Rectal smooth muscle tissue (tissue), 1 donor: ENCODE measurements at regions not wholly inside any gene's neighbourhood (a gene's known extent, or its start where the extent isn't known, plus 50 kb on each side); places are given as distances from the start of the nearest gene placed in this dataset.

Source experiments
- H3K27ac ChIP-seq: one replicate; pipeline ENCODE4 v1.7.0; 2013; ENCODE audit warnings: low read depth, low read length, inconsistent platforms
- H3K27me3 ChIP-seq: one replicate; pipeline ENCODE4 v1.7.0; 2013; ENCODE audit warnings: low read length; ENCODE audit not compliant: control insufficient read depth, insufficient read depth
- H3K36me3 ChIP-seq: one replicate; pipeline ENCODE4 v1.7.0; 2013; ENCODE audit warnings: low read length; ENCODE audit not compliant: control insufficient read depth, insufficient read depth
- H3K4me1 ChIP-seq: one replicate; pipeline ENCODE4 v1.7.0; 2013; ENCODE audit warnings: low read length; ENCODE audit not compliant: control insufficient read depth, insufficient read depth
- H3K4me3 ChIP-seq: one replicate; pipeline ENCODE4 v1.7.0; 2013; ENCODE audit warnings: low read length
- H3K9ac ChIP-seq: one replicate; pipeline ENCODE4 v1.7.0; 2013; ENCODE audit warnings: low read length

DNA sequence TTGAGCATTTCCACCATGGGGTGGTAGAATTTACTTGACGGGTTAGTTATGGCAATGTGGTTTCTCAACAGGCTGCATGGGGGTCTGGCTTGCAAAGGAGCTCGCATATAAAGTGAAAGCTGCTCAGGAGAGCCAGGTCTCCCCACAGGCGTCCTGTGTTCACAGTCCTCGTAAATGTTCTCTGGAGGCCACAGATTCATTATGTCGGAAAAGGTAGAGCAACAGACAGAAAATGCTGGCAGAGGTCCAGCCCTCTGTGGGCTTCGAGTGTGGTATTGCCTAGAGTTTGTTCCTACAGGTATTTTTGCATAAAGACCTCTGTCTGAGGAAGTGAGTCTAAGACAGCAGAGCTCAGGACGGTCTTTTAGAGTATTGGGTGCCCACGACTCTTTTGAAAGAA is 96.4 kb downstream of the CDCA7 start:
- Histone ChIP-seq H3K27ac (no peak overlapping the region), H3K4me3 (no peak overlapping the region), H3K27me3 (no peaks in the 10 kb centered on the region), H3K4me1 (peaks cover 2% of the 10 kb centered on the region), H3K36me3 (no peaks in the 10 kb centered on the region), H3K9ac (no peak overlapping the region)

DNA sequence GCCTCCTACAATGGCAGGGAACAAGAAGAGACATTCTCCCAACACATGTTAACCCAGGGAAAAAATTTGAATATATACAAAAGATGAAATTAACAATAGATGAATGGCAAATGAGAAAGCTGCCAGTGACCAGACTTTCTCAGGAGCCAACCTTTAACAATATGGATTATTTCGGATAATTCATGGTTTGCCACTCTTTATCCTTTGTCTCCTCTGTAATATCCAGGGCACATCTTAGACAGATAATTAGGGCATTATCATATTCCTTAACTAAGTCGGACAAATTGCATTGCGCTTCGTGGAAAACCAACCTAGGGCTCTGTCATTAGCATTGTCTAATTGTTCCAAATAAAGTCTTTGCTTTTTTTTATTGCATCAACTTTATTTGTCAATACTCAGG is 97.3 kb downstream of the CDCA7 start:
- peaks cover 2% of the 10 kb centered on the region for H3K4me1 ChIP-seq
- H3K36me3 ChIP-seq, result no peaks in the 10 kb centered on the region
- H3K9ac ChIP-seq, result no peak overlapping the region
- H3K4me3 ChIP-seq, result no peak overlapping the region
- H3K27ac ChIP-seq, result no peak overlapping the region
- no peaks in the 10 kb centered on the region for H3K27me3 ChIP-seq

DNA sequence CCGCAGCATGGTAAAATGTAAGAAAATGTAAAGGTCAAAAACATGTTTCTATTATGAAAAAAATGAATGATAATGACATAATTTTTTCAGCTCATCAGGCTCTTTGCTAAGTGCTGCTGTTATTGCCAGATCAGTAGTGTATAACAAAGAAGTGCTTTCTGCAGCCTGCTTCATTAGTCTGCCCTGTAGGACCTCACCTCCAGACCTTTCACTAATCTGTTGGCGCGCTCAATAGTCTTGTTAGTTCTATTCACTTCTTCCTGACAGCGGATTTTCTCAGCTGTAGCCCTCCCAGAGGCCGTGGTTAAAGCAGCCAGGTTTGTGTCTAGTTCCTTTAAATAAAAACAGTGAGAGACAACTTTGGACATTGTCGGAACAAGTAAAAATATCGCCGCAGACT is 97.7 kb downstream of the CDCA7 start:
- H3K27me3 ChIP-seq, result no peaks in the 10 kb centered on the region
- H3K4me3 ChIP-seq, result no peak overlapping the region
- H3K36me3 ChIP-seq, result no peaks in the 10 kb centered on the region
- H3K27ac ChIP-seq, result no peak overlapping the region
- no peak overlapping the region for H3K9ac ChIP-seq
- peaks cover 2% of the 10 kb centered on the region for H3K4me1 ChIP-seq

DNA sequence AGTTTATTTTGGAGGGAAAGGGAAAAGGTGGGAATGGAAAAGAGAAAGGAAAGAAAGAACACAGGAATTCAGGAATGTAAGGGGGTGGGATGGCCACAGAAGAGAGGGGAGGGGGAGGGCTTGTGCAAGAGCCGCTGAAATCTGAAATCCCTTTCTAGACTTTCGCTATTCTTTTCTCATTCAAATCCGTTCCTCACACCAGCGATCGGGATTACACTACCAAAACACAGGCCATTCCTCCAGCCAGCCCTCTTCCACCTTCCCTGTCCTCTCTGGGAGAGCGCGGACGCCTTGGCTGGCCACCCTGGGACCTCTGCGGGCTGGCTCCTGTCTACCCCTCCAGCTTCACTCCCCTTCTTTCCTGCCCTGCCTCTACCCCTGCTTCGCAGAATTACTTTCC is 102.3 kb downstream of the CDCA7 start:
- no peaks in the 10 kb centered on the region for H3K27me3 ChIP-seq
- H3K27ac ChIP-seq, result no peak overlapping the region
- H3K9ac ChIP-seq, result no peak overlapping the region
- no peaks in the 10 kb centered on the region for H3K4me1 ChIP-seq
- H3K36me3 ChIP-seq, result no peaks in the 10 kb centered on the region
- H3K4me3 ChIP-seq, result no peak overlapping the region

DNA sequence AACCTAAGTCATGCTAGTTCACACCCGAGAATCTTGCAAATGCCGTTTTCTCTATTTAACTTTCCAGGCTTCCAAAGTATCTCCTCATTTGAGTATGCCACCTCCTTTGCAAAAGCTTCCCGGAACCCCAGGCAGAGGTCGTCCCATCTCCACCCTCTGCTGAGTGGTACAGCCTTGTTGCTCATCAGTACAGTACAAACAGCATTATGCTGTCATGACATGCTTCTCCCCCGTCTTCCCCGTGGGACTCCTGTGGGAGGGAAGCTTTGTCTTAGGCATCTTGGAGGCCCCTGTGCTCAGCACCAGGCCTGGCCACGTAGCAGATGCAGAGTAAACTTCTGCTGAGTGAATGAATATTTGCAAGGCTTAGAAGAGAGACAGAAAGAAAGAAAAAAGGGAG is 102.7 kb downstream of the CDCA7 start:
- H3K36me3 ChIP-seq, result no peaks in the 10 kb centered on the region
- no peak overlapping the region for H3K27ac ChIP-seq
- no peak overlapping the region for H3K4me3 ChIP-seq

DNA sequence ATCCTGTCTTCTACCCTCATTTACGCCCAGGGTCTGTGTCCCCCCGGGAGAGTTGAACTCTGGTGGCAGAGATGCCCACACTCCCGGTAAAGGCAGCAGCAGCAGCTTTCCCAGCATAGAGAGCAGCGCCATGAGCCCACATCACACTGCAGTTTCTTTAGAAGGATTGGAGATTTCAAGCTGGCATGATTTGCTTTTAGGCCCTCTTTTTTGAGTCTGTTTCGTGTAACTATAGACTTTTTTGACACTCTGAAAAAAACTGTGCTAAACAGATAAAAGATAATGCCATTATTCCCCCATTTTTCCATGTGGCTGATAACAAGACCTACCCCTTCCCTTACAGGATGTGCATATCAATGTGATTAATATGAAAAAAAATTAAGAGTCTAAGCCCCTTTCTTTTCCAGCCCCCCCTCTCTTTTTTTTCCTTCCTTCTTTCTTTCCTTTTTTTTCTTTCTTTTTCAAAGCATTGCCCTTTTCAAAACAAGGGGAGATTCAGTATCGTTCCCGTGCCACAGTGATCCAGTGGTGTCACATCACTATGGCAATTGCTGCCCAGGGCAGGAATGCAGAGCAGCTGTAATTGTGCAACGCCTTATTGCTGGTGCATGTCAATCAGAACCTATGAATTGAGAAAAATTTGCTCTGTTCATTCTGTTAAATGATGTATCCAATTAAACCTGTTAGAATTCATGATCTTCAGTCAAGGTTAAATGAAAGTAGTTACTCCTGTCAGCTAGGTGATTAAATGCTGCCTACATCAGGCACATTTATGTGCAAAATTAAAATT is 104.5 kb downstream of the CDCA7 start:
- no peak overlapping the region for H3K4me3 ChIP-seq
- H3K36me3 ChIP-seq, result no peaks in the 10 kb centered on the region
- no peaks in the 10 kb centered on the region for H3K27me3 ChIP-seq
- H3K27ac ChIP-seq, result no peak overlapping the region
- H3K9ac ChIP-seq, result no peak overlapping the region
- H3K4me1 ChIP-seq, result no peaks in the 10 kb centered on the region

More for the DNA sequence above, 102.7 kb downstream of the CDCA7 start:
- no peak overlapping the region for H3K9ac ChIP-seq
- H3K27me3 ChIP-seq, result no peaks in the 10 kb centered on the region
- H3K4me1 ChIP-seq, result no peaks in the 10 kb centered on the region

DNA sequence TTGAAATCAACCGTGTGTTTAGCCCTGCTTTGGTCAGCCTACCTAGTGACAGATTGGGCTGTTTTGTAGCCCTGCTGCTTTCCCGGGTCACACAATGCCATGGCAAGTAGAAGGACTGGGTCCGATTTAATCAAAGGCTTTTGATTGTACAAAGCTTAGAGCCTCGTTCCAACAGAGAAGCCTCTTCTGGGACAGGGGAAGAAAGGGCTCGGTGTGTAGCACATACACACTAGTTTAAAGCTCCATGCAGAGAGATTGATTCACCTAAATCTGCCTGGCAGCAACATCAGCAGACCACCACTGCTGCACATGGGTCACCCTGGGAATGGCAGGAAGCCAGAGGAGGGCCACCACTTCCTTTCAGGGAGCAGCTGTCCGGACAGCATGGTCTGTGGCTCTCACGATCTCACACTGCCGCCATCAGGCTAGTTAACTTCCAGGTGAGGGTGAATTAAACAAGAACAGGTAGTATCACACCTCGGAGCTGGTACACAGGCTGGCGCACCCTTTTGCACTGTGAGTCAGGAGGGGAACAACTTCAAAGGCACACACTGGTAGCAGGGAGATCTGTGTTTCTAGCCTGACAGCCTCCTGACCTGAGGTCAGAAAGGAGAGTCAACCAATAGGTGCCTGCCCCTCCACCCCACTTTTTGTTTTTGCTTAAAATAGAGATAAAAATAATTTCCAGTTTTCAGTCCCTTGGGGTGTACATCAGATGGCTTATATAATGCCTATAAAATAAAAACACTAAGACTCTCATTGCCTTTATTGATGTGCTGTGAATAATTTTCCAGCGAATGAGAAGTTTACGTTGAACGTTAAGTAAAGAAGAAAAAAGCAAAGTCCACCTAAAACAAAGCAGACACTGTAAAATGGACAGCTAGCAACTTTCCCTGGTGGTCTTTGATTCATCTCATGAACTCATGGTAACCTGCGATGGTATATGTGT is 108.5 kb downstream of the CDCA7 start:
- Histone ChIP-seq H3K9ac (no peak overlapping the region), H3K4me1 (no peaks in the 10 kb centered on the region), H3K36me3 (no peaks in the 10 kb centered on the region), H3K27ac (no peak overlapping the region), H3K4me3 (no peak overlapping the region), H3K27me3 (no peaks in the 10 kb centered on the region)

DNA sequence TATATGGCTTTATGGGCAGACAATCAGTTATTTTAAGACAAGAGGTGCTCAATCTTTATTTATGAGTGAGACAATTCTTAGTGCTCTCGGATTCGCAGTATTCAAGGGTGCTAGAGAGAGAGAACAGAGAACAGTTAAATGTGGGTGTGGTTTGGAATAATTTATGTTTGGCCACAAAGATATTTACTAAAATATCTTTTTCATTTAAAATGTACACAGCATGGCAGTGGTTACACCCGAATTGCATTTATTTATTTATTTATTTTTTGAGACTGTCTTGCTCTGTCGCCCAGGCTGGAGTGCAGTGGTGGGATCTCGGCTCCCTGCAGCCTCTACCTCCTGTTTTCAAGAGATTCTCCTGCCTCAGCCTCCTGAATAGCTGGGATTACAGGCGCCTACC is 109.2 kb downstream of the CDCA7 start:
- Histone ChIP-seq H3K4me3 (no peak overlapping the region), H3K4me1 (no peaks in the 10 kb centered on the region), H3K27me3 (no peaks in the 10 kb centered on the region)

DNA sequence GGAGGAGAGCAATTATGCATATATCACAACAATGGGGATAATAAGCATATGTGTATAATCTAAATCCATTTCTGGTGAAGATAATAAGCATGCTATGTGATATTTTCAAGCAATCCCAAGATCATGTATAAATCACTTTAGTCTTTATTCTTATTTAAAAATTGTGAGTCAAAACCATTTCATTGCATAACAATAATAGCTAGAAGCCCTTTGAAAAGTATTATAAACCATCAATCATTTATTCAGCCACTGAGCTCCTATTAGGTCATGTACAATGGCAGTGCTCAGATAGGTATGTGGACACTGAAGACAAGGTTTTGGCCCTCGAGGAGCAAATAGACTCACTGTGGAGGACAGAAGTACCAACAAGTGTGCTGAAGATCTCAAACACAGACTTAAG is 113.1 kb downstream of the CDCA7 start:
- H3K36me3 ChIP-seq, result no peaks in the 10 kb centered on the region
- no peaks in the 10 kb centered on the region for H3K4me1 ChIP-seq
- H3K9ac ChIP-seq, result no peak overlapping the region
- H3K27me3 ChIP-seq, result no peaks in the 10 kb centered on the region
- H3K4me3 ChIP-seq, result no peak overlapping the region
- no peak overlapping the region for H3K27ac ChIP-seq

More for the DNA sequence above, 109.2 kb downstream of the CDCA7 start:
- H3K9ac ChIP-seq, result no peak overlapping the region
- no peaks in the 10 kb centered on the region for H3K36me3 ChIP-seq
- no peak overlapping the region for H3K27ac ChIP-seq

DNA sequence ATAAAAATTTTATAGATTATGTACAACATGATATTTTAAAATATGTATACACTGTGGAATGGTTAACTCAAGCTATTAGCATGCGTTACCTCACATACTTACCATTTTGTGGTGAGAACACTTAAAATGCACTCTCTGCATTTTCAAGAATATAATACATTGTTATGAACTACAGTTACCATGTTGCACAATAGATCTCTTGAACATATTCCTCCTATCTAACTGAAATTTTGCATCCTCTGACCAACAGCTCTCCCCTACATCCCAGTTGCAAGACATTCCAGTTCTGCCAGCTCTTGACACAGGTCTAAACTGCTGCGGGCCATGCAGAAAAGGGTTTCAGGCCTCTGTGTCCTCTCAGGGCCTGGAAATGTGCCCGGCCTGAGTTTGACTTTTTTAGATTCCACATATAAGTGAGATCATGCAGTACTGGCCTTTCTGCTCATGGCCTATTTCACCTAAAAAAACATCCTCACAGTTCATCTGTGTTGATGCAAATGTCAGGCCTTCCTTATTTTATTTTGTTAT is 113.7 kb downstream of the CDCA7 start:
- Histone ChIP-seq H3K4me1 (no peaks in the 10 kb centered on the region), H3K27ac (no peak overlapping the region), H3K4me3 (no peak overlapping the region), H3K9ac (no peak overlapping the region), H3K36me3 (no peaks in the 10 kb centered on the region), H3K27me3 (no peaks in the 10 kb centered on the region)

DNA sequence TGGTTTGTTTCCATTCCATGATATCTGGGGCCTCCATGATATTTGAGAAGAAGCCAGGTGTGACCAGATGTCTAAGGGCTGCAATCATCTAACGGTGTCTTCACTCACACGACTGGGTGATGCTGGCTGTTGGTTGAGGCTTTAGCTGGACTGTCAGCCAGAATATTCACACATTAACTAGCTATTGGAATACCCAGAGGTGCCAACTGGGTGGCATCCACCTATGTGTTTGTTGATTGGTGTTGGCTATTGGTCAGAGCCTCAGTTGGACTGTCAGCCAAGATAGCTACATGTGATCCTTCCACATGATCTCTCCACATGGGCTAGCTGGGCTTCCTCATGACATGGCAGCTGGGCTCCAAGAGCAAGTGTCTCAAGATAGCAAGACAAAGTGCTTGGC is 117.4 kb downstream of the CDCA7 start:
- H3K4me1 ChIP-seq, result no peaks in the 10 kb centered on the region
- no peaks in the 10 kb centered on the region for H3K27me3 ChIP-seq
- H3K27ac ChIP-seq, result no peak overlapping the region
- H3K4me3 ChIP-seq, result no peak overlapping the region
- H3K9ac ChIP-seq, result no peak overlapping the region
- no peaks in the 10 kb centered on the region for H3K36me3 ChIP-seq

DNA sequence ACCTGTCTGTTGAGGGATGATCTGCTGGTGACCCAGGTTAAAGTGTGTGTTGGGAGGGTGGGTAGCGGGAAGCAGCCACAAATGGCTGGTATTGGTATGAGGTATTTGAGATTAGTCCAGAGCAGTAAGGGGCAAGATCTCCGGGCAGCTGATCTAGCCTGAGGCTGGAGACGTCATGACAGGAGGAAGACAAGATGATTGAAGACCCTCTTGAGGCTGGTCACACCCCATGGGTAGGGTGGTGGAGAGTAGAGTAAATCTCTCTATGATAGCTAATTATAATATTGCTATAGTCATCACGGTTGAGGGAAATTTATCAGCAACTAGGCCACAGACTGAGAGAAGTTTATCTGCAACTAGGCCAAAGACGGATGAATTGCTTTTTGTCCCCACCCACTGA is 128.5 kb downstream of the CDCA7 start:
- H3K36me3 ChIP-seq, result no peaks in the 10 kb centered on the region

More for the DNA sequence above, 128.5 kb downstream of the CDCA7 start:
- no peaks in the 10 kb centered on the region for H3K4me1 ChIP-seq
- no peak overlapping the region for H3K4me3 ChIP-seq
- no peak overlapping the region for H3K27ac ChIP-seq
- no peaks in the 10 kb centered on the region for H3K27me3 ChIP-seq
- no peak overlapping the region for H3K9ac ChIP-seq
